Immature natural killer cell (primary cell): ENCODE measurements at regions not wholly inside any gene's neighbourhood (a gene's known extent, or its start where the extent isn't known, plus 50 kb on each side); places are given as distances from the start of the nearest gene placed in this dataset.

Source experiments
- DNase-seq, 3 donors: peaks; one replicate each; pipeline ENCODE4 v3.0.0; 2022; ENCODE audit warnings: mixed read lengths in 1 of 3
- H3K27ac Mint-ChIP-seq, 6 donors: one replicate each; pipeline ENCODE4 v1.8.0; 2020; ENCODE audit warnings: mixed read lengths in 6 of 6, mild to moderate bottlenecking in 5 of 6, inconsistent platforms in 4 of 6, moderate library complexity in 3 of 6
- H3K27me3 Mint-ChIP-seq, 3 donors: one replicate each; pipeline ENCODE4 v1.8.0; 2020 to 2021; ENCODE audit warnings: low read depth in 3 of 3, mild to moderate bottlenecking in 3 of 3, mixed read lengths in 3 of 3, moderate library complexity in 3 of 3, inconsistent platforms in 1 of 3
- H3K36me3 Mint-ChIP-seq, 3 donors: one replicate each; pipeline ENCODE4 v1.8.0; 2020; ENCODE audit warnings: mixed read lengths in 3 of 3, inconsistent platforms in 2 of 3, mild to moderate bottlenecking in 2 of 3
- H3K4me1 Mint-ChIP-seq, 2 donors: one replicate each; pipeline ENCODE4 v1.8.0; 2020; ENCODE audit warnings: inconsistent platforms in 2 of 2, mild to moderate bottlenecking in 2 of 2, mixed read lengths in 2 of 2, moderate library complexity in 1 of 2
- H3K4me3 Mint-ChIP-seq, 5 donors: one replicate each; pipeline ENCODE4 v1.8.0; 2020; ENCODE audit warnings: mild to moderate bottlenecking in 5 of 5, mixed read lengths in 5 of 5, inconsistent platforms in 3 of 5, moderate library complexity in 3 of 5
- H3K9me3 Mint-ChIP-seq, 6 donors: one replicate each; pipeline ENCODE4 v1.8.0; 2020; ENCODE audit warnings: mild to moderate bottlenecking in 6 of 6, mixed read lengths in 6 of 6, inconsistent platforms in 4 of 6, moderate library complexity in 3 of 6

DNA sequence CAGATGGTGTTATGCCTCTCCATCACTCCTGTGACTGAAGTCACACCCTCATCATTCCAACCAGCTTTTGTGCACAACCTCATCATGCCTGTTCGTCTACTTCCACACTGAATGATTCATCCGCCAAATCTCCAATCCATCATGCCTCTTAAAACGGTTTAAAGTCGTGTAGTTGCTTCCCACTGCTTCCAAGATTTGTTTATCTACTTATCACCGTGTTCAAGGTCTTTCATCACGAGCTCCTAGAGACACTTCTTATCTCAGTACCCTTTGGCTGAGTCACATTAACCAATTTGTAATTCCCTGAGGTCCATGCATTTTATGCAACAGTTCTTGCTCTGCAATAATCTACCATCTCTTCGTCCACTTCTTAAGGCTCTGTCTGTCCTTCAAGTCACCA, 592.3 kb upstream of the ID2 start:
- H3K4me1 Mint-ChIP-seq: no peaks in the 10 kb centered on the region
- no peak overlapping the region for H3K27ac Mint-ChIP-seq
- H3K4me3 Mint-ChIP-seq: no peak overlapping the region
- H3K27me3 Mint-ChIP-seq: no peaks in the 10 kb centered on the region
- DNase-seq: no peak
- H3K9me3 Mint-ChIP-seq: no peaks in the 10 kb centered on the region
- H3K36me3 Mint-ChIP-seq: peaks cover 18 to 32% (median 27%) of the 10 kb centered on the region in 3 donors

DNA sequence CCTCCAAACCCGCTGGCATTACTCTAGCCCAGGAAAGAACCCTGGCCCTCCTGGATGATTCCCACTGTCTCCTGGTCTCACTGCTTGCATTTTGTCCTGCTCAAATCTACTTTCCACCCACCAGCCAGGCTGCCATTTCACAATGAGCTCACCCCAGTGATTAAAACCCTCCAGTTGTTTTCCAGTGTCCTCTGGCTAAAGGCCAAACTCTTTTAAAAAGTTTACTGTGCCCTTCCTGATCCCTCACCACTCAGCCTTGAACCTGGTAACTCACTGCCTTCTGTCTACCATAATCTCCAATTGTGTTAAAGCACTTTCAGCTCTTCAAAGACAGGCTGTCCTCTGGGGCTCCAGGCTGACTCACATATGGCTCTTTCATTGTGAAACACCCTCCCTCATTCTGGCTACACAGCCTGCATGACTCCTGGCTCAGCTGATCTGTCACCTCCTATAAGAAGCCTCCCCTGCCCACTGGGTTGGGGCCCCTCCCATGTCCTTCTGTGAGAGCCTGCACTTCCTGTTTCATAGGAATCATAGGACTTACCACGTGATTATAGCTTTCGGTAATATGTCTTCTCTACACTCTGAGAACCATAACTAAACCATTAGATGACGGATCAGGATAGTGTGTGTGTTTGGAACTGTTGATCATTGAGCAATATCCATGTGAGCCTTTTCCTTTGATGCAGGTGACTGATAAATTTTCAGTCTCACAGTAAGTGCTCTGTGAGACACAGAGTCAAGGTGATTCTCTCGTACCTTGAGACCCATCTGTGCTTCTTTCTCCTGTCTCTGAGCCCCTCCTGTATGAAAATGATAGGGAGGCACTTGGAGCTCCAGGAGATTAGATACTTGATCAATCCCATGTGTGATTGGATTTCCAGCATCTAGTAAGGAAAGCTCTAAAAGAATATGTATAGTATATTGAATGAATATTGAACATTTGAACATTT, 590.8 kb upstream of the ID2 start:
- Mint-ChIP-seq H3K36me3 (peaks cover 11 to 26% (median 22%) of the 10 kb centered on the region in 3 donors), H3K4me3 (no peak overlapping the region), H3K27ac (no peak overlapping the region), H3K27me3 (no peaks in the 10 kb centered on the region), H3K9me3 (no peaks in the 10 kb centered on the region), H3K4me1 (peaks cover 0 to under 1% of the 10 kb centered on the region in 2 donors)
- DNase-seq: peak in 2 of 3 donors; percentile 12

DNA sequence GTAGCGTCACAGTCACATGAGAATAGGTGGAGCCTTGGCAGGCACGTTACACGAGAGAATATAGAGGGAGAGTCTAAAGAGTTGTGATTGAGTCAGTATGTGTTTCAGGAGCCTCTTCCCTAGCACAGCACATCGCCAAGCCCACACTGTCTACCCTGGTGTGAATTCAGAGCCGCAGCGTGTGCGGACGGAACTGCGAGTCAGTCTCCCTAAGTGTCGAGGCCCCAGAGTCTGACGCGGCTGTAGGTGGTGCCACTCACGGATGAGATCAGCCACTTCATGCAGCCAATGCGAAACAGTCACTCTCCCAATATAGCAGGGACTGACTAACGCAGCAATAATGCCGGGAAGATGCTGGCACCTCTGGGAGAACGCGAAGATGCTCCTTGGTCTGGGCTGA, 587.3 kb upstream of the ID2 start:
- Mint-ChIP-seq H3K9me3 (no peaks in the 10 kb centered on the region), H3K4me1 (peaks cover 0 to 7% of the 10 kb centered on the region in 2 donors), H3K36me3 (peaks cover 7 to 45% (median 16%) of the 10 kb centered on the region in 3 donors), H3K4me3 (no peak overlapping the region), H3K27ac (no peak overlapping the region), H3K27me3 (no peaks in the 10 kb centered on the region)
- DNase-seq: no peak

DNA sequence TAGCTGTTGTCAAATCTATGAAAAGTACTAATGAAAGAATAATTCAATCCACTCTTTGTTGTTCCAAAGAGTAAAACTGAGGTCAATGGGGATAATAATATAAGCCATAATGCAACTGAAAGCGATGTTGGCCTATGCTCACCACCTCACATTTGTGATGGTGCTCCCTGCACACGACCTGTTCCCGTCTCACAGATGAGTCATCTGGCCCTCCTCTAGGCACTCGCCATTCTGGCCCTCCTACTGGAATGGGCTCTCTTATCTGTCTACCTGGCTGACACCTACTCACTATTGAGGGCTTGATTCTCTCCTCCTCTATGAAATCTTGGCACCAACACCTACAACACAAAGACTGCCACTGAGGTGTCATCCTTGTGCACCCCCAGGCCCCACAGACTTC, 585.9 kb upstream of the ID2 start:
- peaks cover 7 to 48% (median 24%) of the 10 kb centered on the region in 3 donors for H3K36me3 Mint-ChIP-seq
- DNase-seq: no peak
- peaks cover 0 to 7% of the 10 kb centered on the region in 2 donors for H3K4me1 Mint-ChIP-seq
- H3K9me3 Mint-ChIP-seq: no peaks in the 10 kb centered on the region
- peak overlapping the region in 1 of 6 donors; percentile 22 for H3K27ac Mint-ChIP-seq
- no peak overlapping the region for H3K4me3 Mint-ChIP-seq
- no peaks in the 10 kb centered on the region for H3K27me3 Mint-ChIP-seq

DNA sequence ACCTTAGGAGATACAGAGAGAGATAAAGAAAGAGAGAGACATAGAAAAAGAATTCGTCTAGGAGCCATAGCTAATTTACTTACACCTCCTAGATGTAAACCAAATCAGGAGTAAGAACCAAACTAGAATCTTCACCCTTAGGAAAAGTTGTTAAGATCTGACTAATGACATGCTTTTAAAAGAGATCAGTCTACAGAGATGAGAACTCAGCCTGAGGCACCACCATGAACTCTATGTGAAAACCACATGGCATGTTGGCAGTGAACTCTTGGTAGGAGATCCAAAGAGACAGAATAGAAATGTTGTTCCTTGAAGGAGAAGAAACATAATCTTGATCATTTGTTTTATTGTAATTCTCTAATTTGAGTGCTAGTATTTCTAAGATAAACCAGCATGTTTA, 585.4 kb upstream of the ID2 start:
- peak overlapping the region in 2 of 6 donors; percentile 12 to 22 for H3K27ac Mint-ChIP-seq
- no peaks in the 10 kb centered on the region for H3K27me3 Mint-ChIP-seq
- no peak for DNase-seq

GRCh38 chr2:8098476-8099266, 583.2 kb upstream of the ID2 start:
- Mint-ChIP-seq H3K27ac (no peak overlapping the region), H3K9me3 (no peaks in the 10 kb centered on the region), H3K36me3 (peaks cover 7 to 44% (median 25%) of the 10 kb centered on the region in 3 donors), H3K4me3 (no peak overlapping the region), H3K4me1 (peaks cover 0 to 7% of the 10 kb centered on the region in 2 donors), H3K27me3 (no peaks in the 10 kb centered on the region)
- DNase-seq: no peak

More for the DNA sequence above, 585.4 kb upstream of the ID2 start:
- Mint-ChIP-seq H3K4me1 (peaks cover 0 to 7% of the 10 kb centered on the region in 2 donors), H3K4me3 (no peak overlapping the region), H3K36me3 (peaks cover 7 to 49% (median 25%) of the 10 kb centered on the region in 3 donors), H3K9me3 (no peaks in the 10 kb centered on the region)

- no peak for DNase-seq
Measured at GRCh38 chr2:8099267-8099582, 582.6 kb upstream of the ID2 start.

DNA sequence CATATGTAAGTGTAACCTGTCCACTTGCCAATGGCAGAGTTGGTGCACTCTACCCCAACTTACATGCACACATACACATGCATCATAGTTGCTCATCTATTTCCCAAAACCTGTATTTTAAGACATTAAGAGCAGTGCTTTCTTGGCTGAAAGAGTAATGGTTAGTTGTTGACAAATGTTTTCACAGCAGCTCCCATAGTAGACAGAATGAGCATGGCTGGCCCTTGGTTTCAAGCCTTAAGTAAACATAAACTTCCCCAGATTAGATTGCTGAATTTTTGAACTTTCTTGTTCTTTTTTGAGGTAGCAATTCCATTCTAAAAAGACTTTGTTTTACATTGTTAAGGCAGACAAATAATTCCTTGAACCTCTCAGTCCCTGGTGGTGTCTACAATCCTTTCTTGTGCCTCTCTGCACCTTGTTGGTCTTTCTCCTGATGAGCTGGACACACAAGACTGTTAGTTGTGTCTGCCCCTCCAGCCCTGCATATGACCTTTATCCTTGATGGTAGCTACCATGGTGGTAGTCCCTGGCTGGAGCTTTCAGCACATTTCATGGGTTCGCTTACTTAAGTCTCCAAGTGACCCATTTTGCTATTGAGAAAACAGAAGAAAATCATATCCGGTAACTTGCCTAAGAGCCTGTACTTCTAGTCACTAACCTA, 580.1 kb upstream of the ID2 start:
- peaks cover under 1 to 1% of the 10 kb centered on the region in 2 donors for H3K4me1 Mint-ChIP-seq
- DNase-seq: no peak
- no peaks in the 10 kb centered on the region for H3K27me3 Mint-ChIP-seq
- peak overlapping the region in 1 of 6 donors; percentile 37 for H3K27ac Mint-ChIP-seq
- no peak overlapping the region for H3K4me3 Mint-ChIP-seq
- H3K36me3 Mint-ChIP-seq: peaks cover 14 to 42% (median 29%) of the 10 kb centered on the region in 3 donors
- H3K9me3 Mint-ChIP-seq: no peaks in the 10 kb centered on the region

More at GRCh38 chr2:8099267-8099582, 582.6 kb upstream of the ID2 start:
- H3K27me3 Mint-ChIP-seq: no peaks in the 10 kb centered on the region
- H3K9me3 Mint-ChIP-seq: no peaks in the 10 kb centered on the region
- H3K4me3 Mint-ChIP-seq: no peak overlapping the region
- peaks cover 5 to 41% (median 23%) of the 10 kb centered on the region in 3 donors for H3K36me3 Mint-ChIP-seq
- peaks cover 0 to 7% of the 10 kb centered on the region in 2 donors for H3K4me1 Mint-ChIP-seq
- no peak overlapping the region for H3K27ac Mint-ChIP-seq

DNA sequence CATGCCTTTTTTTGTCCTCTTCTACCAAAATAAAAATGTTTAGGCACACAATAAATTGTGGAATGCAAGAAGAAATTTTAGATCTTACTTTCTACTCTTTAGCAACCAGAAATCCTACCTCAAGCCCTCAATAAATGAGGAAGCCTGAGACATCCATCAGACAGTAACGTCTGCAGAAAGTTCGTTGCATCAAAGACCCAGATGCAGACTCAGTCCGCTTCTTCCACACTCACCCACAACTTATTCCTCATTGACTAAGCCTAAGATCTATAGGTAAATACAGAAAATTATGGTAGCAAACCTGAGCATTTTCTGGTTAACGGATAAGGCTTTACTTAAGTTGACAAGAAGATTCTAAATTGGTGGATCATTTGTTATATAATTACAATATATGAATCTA, 579.4 kb upstream of the ID2 start:
- Mint-ChIP-seq H3K27me3 (no peaks in the 10 kb centered on the region), H3K27ac (no peak overlapping the region), H3K4me1 (peaks cover 7 to 9% of the 10 kb centered on the region in 2 donors), H3K9me3 (no peaks in the 10 kb centered on the region), H3K36me3 (peaks cover 14 to 35% (median 25%) of the 10 kb centered on the region in 3 donors), H3K4me3 (no peak overlapping the region)
- DNase-seq: no peak

GRCh38 chr2:8103085-8103708, 578.7 kb upstream of the ID2 start:
- H3K27ac Mint-ChIP-seq: no peak overlapping the region
- DNase-seq: no peak
- H3K36me3 Mint-ChIP-seq: peaks cover 11 to 28% (median 21%) of the 10 kb centered on the region in 3 donors
- H3K27me3 Mint-ChIP-seq: peaks cover 0 to 1% (median 0%) of the 10 kb centered on the region in 3 donors
- H3K4me3 Mint-ChIP-seq: no peak overlapping the region
- H3K9me3 Mint-ChIP-seq: no peaks in the 10 kb centered on the region
- peaks cover 15 to 16% of the 10 kb centered on the region in 2 donors for H3K4me1 Mint-ChIP-seq

- Mint-ChIP-seq H3K9me3 (no peaks in the 10 kb centered on the region), H3K4me3 (no peak overlapping the region), H3K36me3 (peaks cover 21 to 27% (median 24%) of the 10 kb centered on the region in 3 donors), H3K4me1 (peaks cover 20 to 26% of the 10 kb centered on the region in 2 donors), H3K27ac (peak overlapping the region in 1 of 6 donors; percentile 39), H3K27me3 (peaks cover 0 to 3% (median 0%) of the 10 kb centered on the region in 3 donors)
- no peak for DNase-seq
Measured at GRCh38 chr2:8107150-8107549, 574.7 kb upstream of the ID2 start.

- Mint-ChIP-seq H3K4me3 (peak overlapping the region; percentile 2 to 52 (median 30)), H3K36me3 (peaks cover 24 to 31% (median 25%) of the 10 kb centered on the region in 3 donors), H3K4me1 (peaks cover 20 to 26% of the 10 kb centered on the region in 2 donors), H3K27ac (peak overlapping the region; percentile 39 to 89 (median 57)), H3K9me3 (no peaks in the 10 kb centered on the region), H3K27me3 (peaks cover 0 to 3% (median 0%) of the 10 kb centered on the region in 3 donors)
- DNase-seq: peak in 1 of 3 donors; percentile 11
Measured at GRCh38 chr2:8107621-8108378, 574.1 kb upstream of the ID2 start.
